ENCODE measurements at regions not wholly inside any gene's neighbourhood (a gene's known extent, or its start where the extent isn't known, plus 50 kb on each side); places are given as distances from the start of the nearest gene placed in this dataset.

DNA sequence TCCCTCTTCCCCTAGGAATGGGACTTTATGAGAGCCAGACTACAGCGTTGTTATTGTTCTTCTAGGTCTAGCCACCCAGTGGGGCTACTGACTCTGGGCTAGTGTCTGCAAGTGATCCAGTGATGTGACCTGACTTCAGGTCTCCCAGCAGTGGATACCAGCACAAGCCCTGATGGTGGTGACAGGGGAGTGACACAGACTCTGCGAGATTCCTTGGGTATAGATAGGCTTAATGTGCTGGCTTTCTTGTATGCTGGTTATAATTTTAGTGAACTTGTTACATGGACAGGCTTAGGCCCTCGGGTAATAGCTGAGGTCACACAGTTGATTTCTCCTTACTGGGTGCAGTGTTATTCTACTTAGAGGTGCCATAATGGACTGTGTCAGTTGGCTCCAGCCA is 106.9 kb downstream of the TBC1D30 start:
- no peak overlapping the region for H3K27ac Mint-ChIP-seq
- CTCF ChIA-PET, result interaction anchor here (2.5 kb wide), 1 partner anchor 14 kb away, joined by 5 read pairs; no protein-coding TSS in a partner anchor
- H3K4me1 Mint-ChIP-seq, result no peaks in the 10 kb centered on the region

DNA sequence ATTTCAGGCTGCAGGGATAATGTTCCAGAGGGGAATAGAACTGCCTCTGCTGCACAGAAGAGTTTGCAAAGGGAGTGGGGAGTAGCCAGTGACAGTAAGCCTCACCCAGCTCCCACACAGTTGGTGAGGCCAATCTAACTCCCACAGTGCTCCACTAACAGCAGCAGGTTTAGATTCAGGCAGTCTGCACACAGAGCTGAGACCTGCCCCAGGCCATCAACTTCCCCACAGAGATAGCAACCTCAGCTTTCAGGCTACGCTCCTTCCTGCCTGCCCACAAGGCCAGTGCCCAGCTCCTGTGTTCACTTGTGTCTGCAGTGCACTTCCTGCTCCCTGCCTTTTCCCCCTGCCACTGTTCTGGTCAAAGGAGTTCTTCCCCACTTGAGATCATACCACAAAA is 107.5 kb downstream of the TBC1D30 start:
- POLR2A ChIA-PET, result no interaction called here
- CTCF ChIA-PET, result interaction anchor here (2.5 kb wide), 1 partner anchor 13 kb away, joined by 5 read pairs; no protein-coding TSS in a partner anchor
- Mint-ChIP-seq H3K9me3 (no peaks in the 10 kb centered on the region), H3K27ac (no peak overlapping the region), H3K36me3 (ENCODE audit: low read depth) (no peaks in the 10 kb centered on the region), H3K27me3 (peaks cover 21% of the 10 kb centered on the region), H3K4me1 (no peaks in the 10 kb centered on the region), H3K4me3 (no peak overlapping the region)
- no peak for DNase-seq

More for the DNA sequence above, 106.9 kb downstream of the TBC1D30 start:
- Mint-ChIP-seq H3K9me3 (no peaks in the 10 kb centered on the region), H3K27me3 (peaks cover 22% of the 10 kb centered on the region), H3K4me3 (no peak overlapping the region), H3K36me3 (ENCODE audit: low read depth) (no peaks in the 10 kb centered on the region)
- no peak for DNase-seq
- POLR2A ChIA-PET, result no interaction called here

DNA sequence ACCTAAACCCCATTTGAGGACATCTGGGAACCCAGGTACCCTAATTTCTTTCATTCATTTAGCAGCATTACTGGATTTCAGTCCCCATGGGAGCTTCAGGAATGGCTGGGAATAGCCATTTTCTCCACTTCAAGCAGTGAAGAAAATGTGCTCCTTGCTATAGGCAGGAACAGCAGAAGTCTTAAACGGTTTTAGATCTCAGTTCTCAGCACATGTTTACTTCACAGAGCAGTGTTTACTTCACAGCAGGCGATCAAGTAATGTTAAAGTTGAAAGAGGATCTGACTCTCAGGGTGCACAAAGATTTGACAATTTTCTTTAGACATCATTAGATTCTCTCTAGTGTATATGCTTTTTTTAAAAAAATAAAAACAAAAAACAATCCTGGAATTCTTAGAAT is 109.3 kb downstream of the TBC1D30 start:
- POLR2A ChIA-PET, result no interaction called here
- H3K4me1 Mint-ChIP-seq, result no peaks in the 10 kb centered on the region
- no peak overlapping the region for H3K4me3 Mint-ChIP-seq
- CTCF ChIA-PET, result interaction anchor here (0.6 to 2.5 kb wide), 2 partner anchors 11 to 204 kb away, joined by 3 to 5 read pairs; no protein-coding TSS in a partner anchor
- H3K27me3 Mint-ChIP-seq, result peaks cover 13% of the 10 kb centered on the region
- no peak for DNase-seq
- no peaks in the 10 kb centered on the region for H3K36me3 Mint-ChIP-seq (ENCODE audit: low read depth)
- no peaks in the 10 kb centered on the region for H3K9me3 Mint-ChIP-seq
- H3K27ac Mint-ChIP-seq, result no peak overlapping the region

DNA sequence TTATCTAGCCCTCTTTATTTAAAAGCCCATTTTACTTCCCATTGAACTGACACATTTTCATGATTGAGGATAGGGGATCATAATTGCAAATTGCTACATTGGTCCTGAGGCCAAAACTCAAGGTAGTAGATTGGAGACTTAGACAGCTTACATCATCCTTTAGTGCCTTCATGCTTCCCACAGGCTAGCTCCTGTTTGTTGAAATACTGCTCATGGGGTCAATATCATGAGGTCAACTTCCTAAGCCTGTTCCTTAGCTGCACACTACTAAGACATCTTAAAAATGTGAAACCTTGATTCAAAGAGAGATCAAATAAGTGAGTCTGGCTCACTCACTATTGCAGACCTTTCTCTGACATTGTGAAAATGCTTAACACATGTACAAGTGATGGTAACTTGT is 113.0 kb downstream of the TBC1D30 start:
- H3K4me1 Mint-ChIP-seq, result no peaks in the 10 kb centered on the region
- H3K27ac Mint-ChIP-seq, result no peak overlapping the region
- H3K27me3 Mint-ChIP-seq, result peaks cover 9% of the 10 kb centered on the region
- no peaks in the 10 kb centered on the region for H3K9me3 Mint-ChIP-seq
- CTCF ChIA-PET, result no interaction called here
- DNase-seq, result no peak
- no peaks in the 10 kb centered on the region for H3K36me3 Mint-ChIP-seq (ENCODE audit: low read depth)
- POLR2A ChIA-PET, result no interaction called here
- H3K4me3 Mint-ChIP-seq, result no peak overlapping the region

DNA sequence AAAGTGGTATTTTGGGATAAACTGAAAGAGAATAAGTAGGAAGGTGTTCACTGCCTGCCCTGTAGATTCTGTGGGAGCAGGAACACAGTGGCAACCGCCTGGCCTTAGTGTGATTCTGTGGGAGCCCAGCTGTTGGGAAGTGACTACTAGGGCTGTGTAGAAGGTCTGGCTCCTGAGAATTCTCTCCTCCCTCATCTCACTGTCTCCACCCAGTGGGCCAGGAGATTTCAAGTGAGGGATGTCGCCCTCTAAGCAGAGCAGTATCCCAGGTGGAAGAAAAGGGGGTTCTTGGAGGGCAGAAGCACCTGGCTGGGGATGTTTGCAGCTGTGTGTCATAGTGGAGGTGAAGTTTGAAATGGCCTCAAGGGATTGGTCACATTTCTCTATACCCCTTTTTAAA is 113.7 kb downstream of the TBC1D30 start:
- POLR2A ChIA-PET, result no interaction called here
- DNase-seq, result no peak
- H3K4me1 Mint-ChIP-seq, result no peaks in the 10 kb centered on the region
- CTCF ChIA-PET, result no interaction called here
- H3K4me3 Mint-ChIP-seq, result no peak overlapping the region
- no peak overlapping the region for H3K27ac Mint-ChIP-seq
- H3K27me3 Mint-ChIP-seq, result peaks cover 9% of the 10 kb centered on the region
- no peaks in the 10 kb centered on the region for H3K36me3 Mint-ChIP-seq (ENCODE audit: low read depth)
- no peaks in the 10 kb centered on the region for H3K9me3 Mint-ChIP-seq

DNA sequence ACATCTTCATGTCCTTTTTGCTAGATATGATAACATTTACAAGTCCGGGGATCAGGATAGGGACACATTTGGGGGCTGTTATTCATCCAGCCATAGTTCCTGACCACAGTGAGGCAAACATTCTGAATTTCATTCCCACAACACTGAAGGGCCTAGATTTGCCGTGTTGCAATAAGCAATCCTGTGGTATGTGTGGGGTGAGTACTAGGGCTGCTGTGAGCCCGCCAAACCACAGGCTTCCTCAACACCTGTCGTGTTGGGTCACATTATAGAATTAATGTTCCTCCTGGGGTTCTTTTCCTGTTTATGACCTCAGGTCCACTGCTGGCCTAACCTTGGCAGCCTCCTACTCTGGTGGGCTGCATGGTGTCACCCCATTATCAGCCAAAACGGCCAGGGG is 119.2 kb downstream of the TBC1D30 start:
- Mint-ChIP-seq H3K27ac (no peak overlapping the region), H3K27me3 (peaks cover 17% of the 10 kb centered on the region), H3K4me3 (no peak overlapping the region), H3K36me3 (ENCODE audit: low read depth) (no peaks in the 10 kb centered on the region), H3K4me1 (no peaks in the 10 kb centered on the region), H3K9me3 (no peaks in the 10 kb centered on the region)
- ChIA-PET CTCF (no interaction called here), POLR2A (interaction anchor here (0.6 kb wide), 1 partner anchor 66 kb away, joined by 4 read pairs; no protein-coding TSS in a partner anchor)
- no peak for DNase-seq

DNA sequence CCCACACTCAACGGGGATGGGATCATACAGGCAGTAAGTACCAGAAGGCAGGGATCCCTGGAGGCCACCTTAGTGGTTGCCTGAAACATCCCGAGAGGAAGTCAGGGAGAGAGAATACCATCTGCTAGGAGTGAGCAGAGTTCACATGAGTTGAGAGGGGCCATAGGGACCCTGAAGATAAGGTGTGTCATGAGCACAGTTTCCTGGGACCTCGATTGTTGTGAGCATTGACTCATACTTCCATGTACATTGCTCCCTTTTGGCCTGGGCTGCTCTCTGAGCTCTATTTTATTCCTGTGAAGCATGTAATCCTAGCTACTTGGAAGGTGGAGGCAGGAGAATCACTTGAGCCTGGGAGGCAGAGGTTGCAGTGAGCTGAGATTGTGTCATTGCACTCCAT is 120.5 kb downstream of the TBC1D30 start:
- no peak for DNase-seq
- ChIA-PET POLR2A (no interaction called here), CTCF (interaction anchor here (0.6 to 1.8 kb wide), 2 partner anchors 12 to 105 kb away, joined by 3 to 5 read pairs; no protein-coding TSS in a partner anchor)
- Mint-ChIP-seq H3K27me3 (peaks cover 19% of the 10 kb centered on the region), H3K36me3 (ENCODE audit: low read depth) (no peaks in the 10 kb centered on the region), H3K4me1 (no peaks in the 10 kb centered on the region), H3K4me3 (no peak overlapping the region), H3K9me3 (no peaks in the 10 kb centered on the region), H3K27ac (no peak overlapping the region)

DNA sequence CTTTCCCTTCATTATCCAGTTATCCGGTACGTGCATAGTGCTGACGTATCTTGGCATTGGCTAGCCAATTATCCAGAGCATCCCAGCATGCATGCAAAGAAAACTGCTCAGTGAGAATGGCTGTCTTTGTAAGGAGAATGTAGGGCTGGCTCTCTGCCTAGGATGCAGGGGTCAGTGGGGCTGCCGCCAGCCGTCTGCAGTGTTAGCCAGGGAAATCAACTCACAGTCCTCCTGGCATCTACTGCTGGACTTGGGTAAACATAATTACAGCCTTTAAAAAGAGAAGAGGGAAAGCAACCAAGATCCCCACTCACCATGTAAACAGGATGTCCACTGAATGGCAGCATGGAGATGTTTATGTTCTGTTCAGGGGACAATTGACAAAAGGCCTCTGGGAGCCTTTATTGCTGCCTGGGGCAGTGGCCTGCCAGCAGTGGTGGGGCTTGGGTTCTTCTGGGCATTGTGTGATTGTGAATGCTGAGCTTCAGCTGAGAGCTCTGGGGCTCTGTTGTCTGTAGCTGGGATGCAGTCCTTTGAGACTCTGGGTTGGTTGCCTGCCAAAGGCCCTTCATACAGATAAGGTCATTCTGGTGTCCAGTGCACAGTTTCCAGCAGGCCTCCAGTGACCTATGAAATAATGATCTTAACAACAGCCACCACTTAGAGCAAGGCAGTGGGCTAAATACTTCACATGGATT is 121.8 kb downstream of the TBC1D30 start:
- Mint-ChIP-seq H3K4me1 (no peaks in the 10 kb centered on the region), H3K4me3 (no peak overlapping the region), H3K27me3 (peaks cover 22% of the 10 kb centered on the region), H3K27ac (no peak overlapping the region), H3K36me3 (ENCODE audit: low read depth) (no peaks in the 10 kb centered on the region), H3K9me3 (no peaks in the 10 kb centered on the region)
- ChIA-PET CTCF (interaction anchor here (0.6 to 1.8 kb wide), 2 partner anchors 14 to 1046 kb away, joined by 4 to 5 read pairs; no protein-coding TSS in a partner anchor), POLR2A (no interaction called here)
- DNase-seq, result no peak

DNA sequence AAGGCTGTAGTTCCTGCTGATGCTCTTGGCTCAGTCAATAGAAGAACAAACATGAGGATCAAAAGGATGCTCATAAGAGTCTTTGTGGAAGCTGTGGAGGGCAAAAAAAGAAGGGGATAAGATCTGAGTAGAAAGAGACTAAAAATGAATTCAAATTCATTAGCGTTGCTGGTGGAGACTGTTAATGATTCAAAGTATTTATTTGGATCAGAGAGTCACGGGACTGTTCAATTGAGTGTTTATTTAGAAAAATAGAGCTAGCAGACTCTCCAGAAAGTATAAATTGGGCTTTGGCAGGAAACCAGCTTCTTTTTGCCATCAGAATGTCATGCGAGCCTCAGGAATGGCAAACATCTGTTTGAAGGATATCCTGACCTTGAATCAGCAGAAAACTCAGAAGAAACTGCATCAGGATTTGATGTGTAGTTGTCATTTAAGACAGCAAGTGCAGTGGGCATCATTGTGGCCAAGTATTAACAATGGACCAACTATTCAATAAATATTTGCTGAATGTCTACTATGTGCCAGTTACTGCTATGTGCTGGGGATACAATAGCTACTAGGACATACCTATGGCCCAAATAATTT is 126.4 kb downstream of the TBC1D30 start:
- no peaks in the 10 kb centered on the region for H3K4me1 Mint-ChIP-seq
- H3K27me3 Mint-ChIP-seq, result peaks cover 23% of the 10 kb centered on the region
- ChIA-PET POLR2A (no interaction called here), CTCF (no interaction called here)
- DNase-seq, result no peak
- no peaks in the 10 kb centered on the region for H3K36me3 Mint-ChIP-seq (ENCODE audit: low read depth)
- no peak overlapping the region for H3K4me3 Mint-ChIP-seq
- no peaks in the 10 kb centered on the region for H3K9me3 Mint-ChIP-seq
- no peak overlapping the region for H3K27ac Mint-ChIP-seq

DNA sequence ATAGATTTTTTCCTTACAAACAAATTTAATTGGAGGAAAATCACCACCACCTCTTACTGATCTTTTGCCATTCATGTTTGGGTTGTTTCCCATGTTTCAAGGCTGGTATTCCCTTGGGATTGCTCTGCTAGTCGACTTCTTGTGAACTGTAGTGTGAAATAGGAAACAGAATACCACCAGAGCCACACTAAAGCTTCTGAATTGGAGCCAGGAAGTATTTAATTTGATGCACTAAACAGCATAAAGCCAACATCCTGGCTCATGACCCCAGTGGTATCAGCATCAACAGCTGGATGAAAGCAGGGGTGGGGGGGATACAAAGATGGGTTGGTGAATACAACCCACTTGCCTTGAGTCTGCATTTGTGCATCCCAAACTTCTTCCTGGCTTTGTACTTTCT is 127.5 kb downstream of the TBC1D30 start:
- Mint-ChIP-seq H3K4me3 (no peak overlapping the region), H3K36me3 (ENCODE audit: low read depth) (no peaks in the 10 kb centered on the region)
- CTCF ChIA-PET, result no interaction called here

DNA sequence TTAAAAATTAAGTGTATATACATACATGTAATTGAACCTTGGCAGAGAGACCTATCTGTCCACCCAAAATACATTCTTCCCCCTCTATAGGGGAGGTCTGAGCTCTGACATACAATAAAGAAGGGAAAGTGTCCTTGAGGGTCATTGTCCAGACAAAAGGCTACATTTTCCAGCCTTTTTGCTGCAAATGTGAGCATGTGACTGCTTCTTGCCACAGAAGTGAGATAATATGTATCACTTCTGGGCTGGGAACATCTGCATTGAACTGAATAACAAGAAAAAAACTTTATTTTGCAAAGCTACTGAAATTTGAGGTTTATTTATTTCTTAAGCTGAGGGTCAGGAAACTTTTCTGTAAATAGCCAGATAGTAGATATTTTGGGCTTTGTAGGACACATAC is 131.3 kb downstream of the TBC1D30 start:
- ChIA-PET POLR2A (no interaction called here), CTCF (no interaction called here)
- H3K36me3 Mint-ChIP-seq (ENCODE audit: low read depth), result no peaks in the 10 kb centered on the region
- H3K27me3 Mint-ChIP-seq, result peaks cover 20% of the 10 kb centered on the region
- H3K9me3 Mint-ChIP-seq, result no peaks in the 10 kb centered on the region
- no peaks in the 10 kb centered on the region for H3K4me1 Mint-ChIP-seq
- H3K4me3 Mint-ChIP-seq, result no peak overlapping the region
- H3K27ac Mint-ChIP-seq, result no peak overlapping the region
- DNase-seq, result no peak

More for the DNA sequence above, 127.5 kb downstream of the TBC1D30 start:
- H3K27me3 Mint-ChIP-seq, result peaks cover 30% of the 10 kb centered on the region
- DNase-seq, result no peak
- no peak overlapping the region for H3K27ac Mint-ChIP-seq
- H3K4me1 Mint-ChIP-seq, result no peaks in the 10 kb centered on the region
- H3K9me3 Mint-ChIP-seq, result no peaks in the 10 kb centered on the region
- POLR2A ChIA-PET, result no interaction called here

DNA sequence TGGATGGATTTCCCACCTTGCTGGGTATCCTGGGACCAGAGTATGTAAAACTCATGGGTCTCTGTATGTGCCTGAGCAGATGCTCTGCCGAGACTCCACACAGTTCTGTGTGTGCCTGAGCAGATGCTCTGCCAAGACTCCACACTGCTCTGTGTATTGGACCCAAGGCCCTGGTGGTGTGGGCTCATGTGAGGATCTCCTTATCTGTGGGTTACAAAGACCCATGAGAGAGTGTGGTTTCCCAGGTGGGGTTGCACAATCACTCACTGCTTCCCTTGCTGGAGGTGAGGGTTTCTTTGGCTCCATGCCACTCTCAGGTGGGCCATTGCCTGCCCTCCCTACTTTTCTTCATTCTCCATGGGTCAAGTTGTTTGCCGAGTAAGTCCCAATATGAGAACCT is 141.5 kb downstream of the TBC1D30 start:
- no peaks in the 10 kb centered on the region for H3K36me3 Mint-ChIP-seq (ENCODE audit: low read depth)
- H3K9me3 Mint-ChIP-seq, result peaks cover 3% of the 10 kb centered on the region
- H3K27me3 Mint-ChIP-seq, result peaks cover 12% of the 10 kb centered on the region
- POLR2A ChIA-PET, result no interaction called here
- no peak overlapping the region for H3K4me3 Mint-ChIP-seq
- no peak for DNase-seq
- H3K27ac Mint-ChIP-seq, result no peak overlapping the region
- CTCF ChIA-PET, result no interaction called here
- no peaks in the 10 kb centered on the region for H3K4me1 Mint-ChIP-seq

DNA sequence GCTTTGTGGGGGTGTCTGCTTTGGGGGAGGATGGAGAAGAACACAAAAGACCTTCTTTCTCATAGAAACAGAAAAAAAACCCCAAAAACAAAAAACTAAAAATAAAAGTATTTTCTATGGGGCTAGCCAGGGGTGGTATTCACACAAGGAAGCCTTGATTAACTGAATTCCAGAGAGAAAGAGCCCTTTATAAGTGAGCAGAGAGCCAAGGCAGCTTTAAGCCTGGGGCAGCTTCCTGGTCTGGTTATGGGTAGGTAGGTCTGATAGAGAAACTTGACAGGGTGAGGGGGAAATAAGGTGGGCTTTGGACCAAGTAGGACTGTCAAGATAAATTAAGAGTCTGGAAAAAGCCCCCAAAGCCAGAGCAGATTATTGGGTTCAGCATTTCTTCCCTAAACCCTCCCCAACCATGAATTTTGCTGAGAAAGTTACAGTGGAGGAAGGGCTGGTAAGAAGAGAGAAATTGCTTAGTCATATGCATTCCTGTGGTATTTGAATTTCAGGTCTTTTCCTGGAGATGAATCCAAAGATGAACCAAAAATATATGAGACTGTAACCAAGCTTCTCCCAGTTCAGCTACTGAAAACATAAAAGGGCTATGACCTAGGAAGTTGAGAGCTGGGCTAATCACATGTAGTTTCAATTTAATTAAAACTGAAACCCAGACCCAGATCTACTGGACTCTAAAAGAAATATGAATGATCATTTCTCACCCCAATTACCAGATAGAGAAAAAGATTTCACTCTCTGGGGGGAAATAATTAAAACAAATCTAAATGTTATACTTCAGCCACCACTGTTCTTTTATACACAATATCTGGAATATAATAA is 144.8 kb downstream of the TBC1D30 start:
- Mint-ChIP-seq H3K27me3 (peaks cover 5% of the 10 kb centered on the region), H3K4me3 (no peak overlapping the region), H3K27ac (no peak overlapping the region), H3K36me3 (ENCODE audit: low read depth) (no peaks in the 10 kb centered on the region), H3K9me3 (no peaks in the 10 kb centered on the region), H3K4me1 (no peaks in the 10 kb centered on the region)
- POLR2A ChIA-PET, result no interaction called here
- CTCF ChIA-PET, result no interaction called here
- no peak for DNase-seq

Measured in activated CD4-positive, alpha-beta T cell treated with anti-CD3 and anti-CD28 coated beads, Interleukin-2, amount 10 ng/mL, durations not matched to agents 7 days and 5 days (primary cell).